ENCODE measurements at regions not wholly inside any gene's neighbourhood (a gene's known extent, or its start where the extent isn't known, plus 50 kb on each side); places are given as distances from the start of the nearest gene placed in this dataset.

- Histone ChIP-seq H2AFZ (no peak overlapping the region), H3K4me3 (no peak overlapping the region), H3K27ac (ENCODE audit: low read depth) (no peak overlapping the region), H3K79me2 (replicated peaks; ENCODE audit: insufficient read depth) (no peaks in the 10 kb centered on the region), H3K4me2 (no peak overlapping the region), H3K9me2 (ENCODE audit: insufficient read depth) (peaks cover 10% of the 10 kb centered on the region; the same call in 1 of the 2 replicates), H3F3A (replicated peaks; ENCODE audit: low read depth) (no peaks in the 10 kb centered on the region), H4K20me1 (replicated peaks; ENCODE audit: insufficient read depth) (no peaks in the 10 kb centered on the region), H3K4me1 (ENCODE audit: insufficient read depth) (no peaks in the 10 kb centered on the region), H3K27me3 (ENCODE audit: insufficient read depth) (no peaks in the 10 kb centered on the region), H3K36me3 (ENCODE audit: insufficient read depth) (no peaks in the 10 kb centered on the region)
- H3K9me3 Mint-ChIP-seq = no peaks in the 10 kb centered on the region
- no peaks in the 10 kb centered on the region for H3K4me1 Mint-ChIP-seq
- TF ChIP-seq, protein P1, sequence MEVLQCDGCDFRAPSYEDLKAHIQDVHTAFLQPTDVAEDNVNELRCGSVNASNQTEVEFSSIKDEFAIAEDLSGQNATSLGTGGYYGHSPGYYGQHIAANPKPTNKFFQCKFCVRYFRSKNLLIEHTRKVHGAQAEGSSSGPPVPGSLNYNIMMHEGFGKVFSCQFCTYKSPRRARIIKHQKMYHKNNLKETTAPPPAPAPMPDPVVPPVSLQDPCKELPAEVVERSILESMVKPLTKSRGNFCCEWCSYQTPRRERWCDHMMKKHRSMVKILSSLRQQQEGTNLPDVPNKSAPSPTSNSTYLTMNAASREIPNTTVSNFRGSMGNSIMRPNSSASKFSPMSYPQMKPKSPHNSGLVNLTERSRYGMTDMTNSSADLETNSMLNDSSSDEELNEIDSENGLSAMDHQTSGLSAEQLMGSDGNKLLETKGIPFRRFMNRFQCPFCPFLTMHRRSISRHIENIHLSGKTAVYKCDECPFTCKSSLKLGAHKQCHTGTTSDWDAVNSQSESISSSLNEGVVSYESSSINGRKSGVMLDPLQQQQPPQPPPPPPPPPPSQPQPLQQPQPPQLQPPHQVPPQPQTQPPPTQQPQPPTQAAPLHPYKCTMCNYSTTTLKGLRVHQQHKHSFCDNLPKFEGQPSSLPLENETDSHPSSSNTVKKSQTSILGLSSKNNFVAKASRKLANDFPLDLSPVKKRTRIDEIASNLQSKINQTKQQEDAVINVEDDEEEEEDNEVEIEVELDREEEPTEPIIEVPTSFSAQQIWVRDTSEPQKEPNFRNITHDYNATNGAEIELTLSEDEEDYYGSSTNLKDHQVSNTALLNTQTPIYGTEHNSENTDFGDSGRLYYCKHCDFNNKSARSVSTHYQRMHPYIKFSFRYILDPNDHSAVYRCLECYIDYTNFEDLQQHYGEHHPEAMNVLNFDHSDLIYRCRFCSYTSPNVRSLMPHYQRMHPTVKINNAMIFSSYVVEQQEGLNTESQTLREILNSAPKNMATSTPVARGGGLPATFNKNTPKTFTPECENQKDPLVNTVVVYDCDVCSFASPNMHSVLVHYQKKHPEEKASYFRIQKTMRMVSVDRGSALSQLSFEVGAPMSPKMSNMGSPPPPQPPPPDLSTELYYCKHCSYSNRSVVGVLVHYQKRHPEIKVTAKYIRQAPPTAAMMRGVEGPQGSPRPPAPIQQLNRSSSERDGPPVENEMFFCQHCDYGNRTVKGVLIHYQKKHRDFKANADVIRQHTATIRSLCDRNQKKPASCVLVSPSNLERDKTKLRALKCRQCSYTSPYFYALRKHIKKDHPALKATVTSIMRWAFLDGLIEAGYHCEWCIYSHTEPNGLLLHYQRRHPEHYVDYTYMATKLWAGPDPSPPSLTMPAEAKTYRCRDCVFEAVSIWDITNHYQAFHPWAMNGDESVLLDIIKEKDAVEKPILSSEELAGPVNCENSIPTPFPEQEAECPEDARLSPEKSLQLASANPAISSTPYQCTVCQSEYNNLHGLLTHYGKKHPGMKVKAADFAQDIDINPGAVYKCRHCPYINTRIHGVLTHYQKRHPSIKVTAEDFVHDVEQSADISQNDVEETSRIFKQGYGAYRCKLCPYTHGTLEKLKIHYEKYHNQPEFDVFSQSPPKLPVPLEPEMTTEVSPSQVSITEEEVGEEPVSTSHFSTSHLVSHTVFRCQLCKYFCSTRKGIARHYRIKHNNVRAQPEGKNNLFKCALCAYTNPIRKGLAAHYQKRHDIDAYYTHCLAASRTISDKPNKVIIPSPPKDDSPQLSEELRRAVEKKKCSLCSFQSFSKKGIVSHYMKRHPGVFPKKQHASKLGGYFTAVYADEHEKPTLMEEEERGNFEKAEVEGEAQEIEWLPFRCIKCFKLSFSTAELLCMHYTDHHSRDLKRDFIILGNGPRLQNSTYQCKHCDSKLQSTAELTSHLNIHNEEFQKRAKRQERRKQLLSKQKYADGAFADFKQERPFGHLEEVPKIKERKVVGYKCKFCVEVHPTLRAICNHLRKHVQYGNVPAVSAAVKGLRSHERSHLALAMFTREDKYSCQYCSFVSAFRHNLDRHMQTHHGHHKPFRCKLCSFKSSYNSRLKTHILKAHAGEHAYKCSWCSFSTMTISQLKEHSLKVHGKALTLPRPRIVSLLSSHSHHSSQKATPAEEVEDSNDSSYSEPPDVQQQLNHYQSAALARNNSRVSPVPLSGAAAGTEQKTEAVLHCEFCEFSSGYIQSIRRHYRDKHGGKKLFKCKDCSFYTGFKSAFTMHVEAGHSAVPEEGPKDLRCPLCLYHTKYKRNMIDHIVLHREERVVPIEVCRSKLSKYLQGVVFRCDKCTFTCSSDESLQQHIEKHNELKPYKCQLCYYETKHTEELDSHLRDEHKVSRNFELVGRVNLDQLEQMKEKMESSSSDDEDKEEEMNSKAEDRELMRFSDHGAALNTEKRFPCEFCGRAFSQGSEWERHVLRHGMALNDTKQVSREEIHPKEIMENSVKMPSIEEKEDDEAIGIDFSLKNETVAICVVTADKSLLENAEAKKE (CRISPR knock-in tag; IDR thresholded peaks at IDR 0.05) = no peak
- TF ChIP-seq EZH2 (IDR thresholded peaks at IDR 0.05; ENCODE audit: low read depth, unreplicated experiment) (no peak), JUNB (IDR thresholded peaks at IDR 0.05; ENCODE audit: unreplicated experiment) (no peak), NANOG (IDR thresholded peaks at IDR 0.05; ENCODE audit: borderline replicate concordance) (no peak), STAT1 (IDR thresholded peaks at IDR 0.05; ENCODE audit: unreplicated experiment) (no peak), ZNF114 (CRISPR knock-in tag; IDR thresholded peaks at IDR 0.05) (no peak)
- no peak overlapping the region for H3K27ac Mint-ChIP-seq
- no peak for DNase-seq (ENCODE audit: low spot score)
- H3K36me3 Mint-ChIP-seq (ENCODE audit: low read depth) = no peaks in the 10 kb centered on the region
- ATAC-seq = no peak
- no peak overlapping the region for H3K4me3 Mint-ChIP-seq
- no peaks in the 10 kb centered on the region for H3K27me3 Mint-ChIP-seq (ENCODE audit: insufficient read depth, low read depth, poor library complexity)
Measured at GRCh38 chr20:40104959-40105358, 584.1 kb downstream of the MAFB start.

- no peaks in the 10 kb centered on the region for H3F3A ChIP-seq (replicated peaks; ENCODE audit: low read depth)
- ATAC-seq (no peak), DNase-seq (ENCODE audit: low spot score) (no peak)
- no peaks in the 10 kb centered on the region for H3K36me3 Mint-ChIP-seq (ENCODE audit: low read depth)
- H3K4me1 Mint-ChIP-seq = peaks cover 6% of the 10 kb centered on the region
- no peaks in the 10 kb centered on the region for H3K36me3 ChIP-seq (ENCODE audit: insufficient read depth)
- H3K27ac ChIP-seq (ENCODE audit: low read depth) = no peak overlapping the region
- no peaks in the 10 kb centered on the region for H3K27me3 ChIP-seq (ENCODE audit: insufficient read depth)
- 0 out of 2 replicates have a peak, but pooled peaks cover 10% of the 10 kb centered on the region for H3K9me2 ChIP-seq (ENCODE audit: insufficient read depth)
- H3K4me1 ChIP-seq (ENCODE audit: insufficient read depth) = 0 out of 2 replicates have a peak, but pooled peaks cover 2% of the 10 kb centered on the region
- H3K79me2 ChIP-seq (replicated peaks; ENCODE audit: insufficient read depth) = no peaks in the 10 kb centered on the region
- H2AFZ ChIP-seq = no peak overlapping the region
- H4K20me1 ChIP-seq (replicated peaks; ENCODE audit: insufficient read depth) = no peaks in the 10 kb centered on the region
- no peaks in the 10 kb centered on the region for H3K9me3 Mint-ChIP-seq
- H3K27me3 Mint-ChIP-seq (ENCODE audit: insufficient read depth, low read depth, poor library complexity) = peaks cover 2% of the 10 kb centered on the region
- no peak overlapping the region for H3K4me3 Mint-ChIP-seq
- H3K4me3 ChIP-seq = no peak overlapping the region
- no peak overlapping the region for H3K4me2 ChIP-seq
- no peak overlapping the region for H3K27ac Mint-ChIP-seq
- TF ChIP-seq ETS1 (IDR thresholded peaks at IDR 0.05) (no peak), POLR2AphosphoS5 (IDR thresholded peaks at IDR 0.05; ENCODE audit: low read depth) (no peak), REST (IDR thresholded peaks at IDR 0.05; ENCODE audit: unreplicated experiment) (no peak), EZH2phosphoT487 (IDR thresholded peaks at IDR 0.05; ENCODE audit: unreplicated experiment) (no peak), EZH2 (IDR thresholded peaks at IDR 0.05; ENCODE audit: low read depth, unreplicated experiment) (no peak), ZNF331 (CRISPR knock-in tag; IDR thresholded peaks at IDR 0.05; ENCODE audit: low read depth) (no peak)
Measured at GRCh38 chr20:40103420-40103819, 585.6 kb downstream of the MAFB start.
